Superior temporal gyrus (tissue), 1 donor: ENCODE measurements at regions not wholly inside any gene's neighbourhood (a gene's known extent, or its start where the extent isn't known, plus 50 kb on each side); places are given as distances from the start of the nearest gene placed in this dataset.
"Not testable (repeated sequence)": the region's sequence is repeated elsewhere in the genome, so short reads cannot be mapped to it uniquely, and the experiment has no call there.

Experiments used
- DNase-seq: peaks from one replicate; pipeline ENCODE4 v3.0.0-alpha.2; 2016; ENCODE audit errors: extremely low spot score

- DNase-seq, result no peak
These were observed 54.5 kb upstream of the PRKD1 start for GRCh38 chr14:29982171-29982570.

- DNase-seq, result no peak
These were observed 55.3 kb upstream of the PRKD1 start for GRCh38 chr14:29982993-29983392.

GRCh38 chr14:29990344-29990857 is 62.8 kb upstream of the PRKD1 start:
- not testable (repeated sequence) for DNase-seq

- DNase-seq, result no peak
These were observed 63.3 kb upstream of the PRKD1 start for GRCh38 chr14:29990993-29991392.

- no peak for DNase-seq
These were observed 65.5 kb upstream of the PRKD1 start for GRCh38 chr14:29993143-29993542.

GRCh38 chr14:29999013-29999539 is 71.4 kb upstream of the PRKD1 start:
- no peak for DNase-seq

- DNase-seq, result no peak
These were observed 75.2 kb upstream of the PRKD1 start for GRCh38 chr14:30002859-30003258.

- peak; percentile 76 for DNase-seq
These were observed 77.6 kb upstream of the PRKD1 start for GRCh38 chr14:30005114-30005808.

- no peak for DNase-seq
These were observed 79.0 kb upstream of the PRKD1 start for GRCh38 chr14:30006695-30007094.

GRCh38 chr14:30015489-30015888 is 87.8 kb upstream of the PRKD1 start:
- no peak for DNase-seq

- DNase-seq, result no peak
These were observed 88.4 kb upstream of the PRKD1 start for GRCh38 chr14:30016002-30016401.

GRCh38 chr14:30017370-30017993 is 89.8 kb upstream of the PRKD1 start:
- DNase-seq, result no peak

GRCh38 chr14:30020271-30020670 is 92.6 kb upstream of the PRKD1 start:
- DNase-seq, result no peak

GRCh38 chr14:30020687-30021086 is 93.0 kb upstream of the PRKD1 start:
- no peak for DNase-seq

GRCh38 chr14:30023350-30023749 is 95.7 kb upstream of the PRKD1 start:
- DNase-seq, result not testable (repeated sequence)

- no peak for DNase-seq
These were observed 106.5 kb upstream of the PRKD1 start for GRCh38 chr14:30034152-30034551.

- no peak for DNase-seq
These were observed 107.7 kb upstream of the PRKD1 start for GRCh38 chr14:30035361-30035760.

- DNase-seq, result no peak
These were observed 118.1 kb upstream of the PRKD1 start for GRCh38 chr14:30045720-30046119.

GRCh38 chr14:30053103-30053502 is 125.5 kb upstream of the PRKD1 start:
- DNase-seq, result no peak

GRCh38 chr14:30054201-30054600 is 126.6 kb upstream of the PRKD1 start:
- no peak for DNase-seq

GRCh38 chr14:30058401-30058800 is 130.8 kb upstream of the PRKD1 start:
- DNase-seq, result no peak

GRCh38 chr14:30063746-30064145 is 136.1 kb upstream of the PRKD1 start:
- peak; percentile 29 for DNase-seq

GRCh38 chr14:30064454-30064853 is 136.8 kb upstream of the PRKD1 start:
- no peak for DNase-seq
